Stimulated activated naive CD8-positive, alpha-beta T cell treated with anti-CD3 and anti-CD28 coated beads, Interleukin-15, Interleukin-2, amounts not matched to agents 100 U/mL and 50 U/mL, for 24 hours (primary cell): ENCODE measurements at regions not wholly inside any gene's neighbourhood (a gene's known extent, or its start where the extent isn't known, plus 50 kb on each side); places are given as distances from the start of the nearest gene placed in this dataset.
A peak's percentile ranks its signal among the peaks of the same experiment; 100 is the strongest.
"Not testable (repeated sequence)": the region's sequence is repeated elsewhere in the genome, so short reads cannot be mapped to it uniquely, and the experiment has no call there.

Experiments used
- ATAC-seq: fragments of 150-1000 bp; cut with Tn5 transposase; one replicate; pipeline ENCODE4 v1.10.0; 2021
- DNase-seq: peaks from one replicate; pipeline ENCODE4 v3.0.0; 2021

- no peak for ATAC-seq
- no peak for DNase-seq
These were observed 156.4 kb upstream of the CXCL13 start for GRCh38 chr4:77449171-77449570.

GRCh38 chr4:77450006-77450405 lies 155.6 kb upstream of the CXCL13 start:
- ATAC-seq (no peak), DNase-seq (no peak)

- ATAC-seq: no peak
These were observed 154.1 kb upstream of the CXCL13 start for GRCh38 chr4:77451530-77451929.

GRCh38 chr4:77452117-77452516 lies 153.5 kb upstream of the CXCL13 start:
- ATAC-seq, DNase-seq: not testable (repeated sequence)

More at GRCh38 chr4:77451530-77451929, 154.1 kb upstream of the CXCL13 start:
- no peak for DNase-seq

- no peak for ATAC-seq
- DNase-seq: no peak
These were observed 151.7 kb upstream of the CXCL13 start for GRCh38 chr4:77453911-77454310.

GRCh38 chr4:77454858-77455257 lies 150.8 kb upstream of the CXCL13 start:
- ATAC-seq (no peak), DNase-seq (no peak)

- not testable (repeated sequence) for DNase-seq, ATAC-seq
These were observed 141.5 kb upstream of the CXCL13 start for GRCh38 chr4:77464100-77464499.

GRCh38 chr4:77465271-77465670 lies 140.3 kb upstream of the CXCL13 start:
- peak; percentile 82 for ATAC-seq
- peak; percentile 52 for DNase-seq

GRCh38 chr4:77466430-77466829 lies 139.2 kb upstream of the CXCL13 start:
- ATAC-seq: no peak
- no peak for DNase-seq

GRCh38 chr4:77471821-77472495 lies 133.7 kb upstream of the CXCL13 start:
- no peak for ATAC-seq

GRCh38 chr4:77473509-77473908 lies 132.1 kb upstream of the CXCL13 start:
- ATAC-seq (no peak), DNase-seq (no peak)

More at GRCh38 chr4:77471821-77472495, 133.7 kb upstream of the CXCL13 start:
- no peak for DNase-seq

GRCh38 chr4:77481856-77482255 lies 123.8 kb upstream of the CXCL13 start:
- ATAC-seq (no peak), DNase-seq (no peak)

- no peak for ATAC-seq
- no peak for DNase-seq
These were observed 116.7 kb upstream of the CXCL13 start for GRCh38 chr4:77488882-77489281.

- ATAC-seq: peak; percentile 43
- DNase-seq: no peak
These were observed 112.4 kb upstream of the CXCL13 start for GRCh38 chr4:77493120-77493752.

GRCh38 chr4:77493829-77494551 lies 111.6 kb upstream of the CXCL13 start:
- DNase-seq (no peak), ATAC-seq (no peak)

GRCh38 chr4:77496457-77496856 lies 109.2 kb upstream of the CXCL13 start:
- DNase-seq: no peak
- ATAC-seq: no peak

- DNase-seq: no peak
- ATAC-seq: no peak
These were observed 104.8 kb upstream of the CXCL13 start for GRCh38 chr4:77500801-77501200.

GRCh38 chr4:77501240-77501639 lies 104.4 kb upstream of the CXCL13 start:
- no peak for ATAC-seq
- no peak for DNase-seq

- ATAC-seq: no peak
These were observed 103.8 kb upstream of the CXCL13 start for GRCh38 chr4:77501851-77502250.

GRCh38 chr4:77504407-77504806 lies 101.2 kb upstream of the CXCL13 start:
- DNase-seq (no peak), ATAC-seq (no peak)

More at GRCh38 chr4:77501851-77502250, 103.8 kb upstream of the CXCL13 start:
- no peak for DNase-seq

- no peak for ATAC-seq
- no peak for DNase-seq
These were observed 100.2 kb upstream of the CXCL13 start for GRCh38 chr4:77505275-77505957.

- ATAC-seq: no peak
- no peak for DNase-seq
These were observed 99.7 kb upstream of the CXCL13 start for GRCh38 chr4:77505958-77506319.

GRCh38 chr4:77510367-77510766 lies 95.3 kb upstream of the CXCL13 start:
- DNase-seq (no peak), ATAC-seq (no peak)
